HG02610 (cell line): ENCODE measurements at regions not wholly inside any gene's neighbourhood (a gene's known extent, or its start where the extent isn't known, plus 50 kb on each side); places are given as distances from the start of the nearest gene placed in this dataset.

Source experiments
- ATAC-seq: cut with Tn5 transposase; IDR thresholded peaks from one replicate; pipeline ENCODE4 v1.9.1; 2021; ENCODE audit warnings: mild to moderate bottlenecking, moderate library complexity; ENCODE audit not compliant: unreplicated experiment

- ATAC-seq = no peak
Observed at GRCh38 chr7:35508623-35509400, 186.1 kb downstream of the HERPUD2 start.

DNA sequence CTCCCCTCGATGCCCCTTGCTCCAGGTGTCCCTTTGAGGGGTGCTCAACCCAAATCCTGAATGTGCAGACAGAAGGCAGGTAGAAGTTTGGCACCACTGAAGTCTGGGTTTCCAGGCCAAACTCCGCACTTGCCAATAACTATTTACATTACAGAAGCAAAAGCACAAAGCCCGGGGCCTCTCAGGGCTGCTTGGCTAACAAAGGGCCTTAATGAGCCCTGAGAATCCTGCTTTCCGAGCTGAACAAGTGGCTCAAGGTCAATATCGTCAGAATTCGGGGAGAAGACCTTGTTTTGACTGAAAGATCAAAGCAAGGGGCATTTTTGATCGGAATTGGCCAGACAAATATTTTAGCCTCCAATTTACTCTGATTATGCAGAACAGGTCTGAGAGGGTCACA is 189.9 kb downstream of the HERPUD2 start:
- ATAC-seq = no peak

DNA sequence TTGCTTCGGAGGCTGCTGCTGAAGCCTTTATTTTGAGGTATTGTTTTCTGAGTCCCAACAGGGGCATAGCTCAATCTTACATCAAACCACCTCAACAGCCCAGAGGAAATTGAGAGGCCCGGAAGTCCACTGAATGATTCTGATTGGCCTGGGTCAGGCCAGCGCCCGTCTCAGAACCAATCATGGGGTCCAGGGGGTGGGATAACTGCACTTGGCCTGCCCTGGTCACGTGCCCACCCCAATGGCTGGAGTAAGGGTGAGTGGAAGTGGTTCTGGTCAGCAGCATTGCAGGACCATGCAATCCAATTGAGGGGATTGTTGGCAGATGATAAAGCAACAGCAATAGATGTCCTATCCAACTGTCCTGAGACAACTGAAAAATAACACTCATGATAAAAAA is 190.6 kb downstream of the HERPUD2 start:
- ATAC-seq = no peak

DNA sequence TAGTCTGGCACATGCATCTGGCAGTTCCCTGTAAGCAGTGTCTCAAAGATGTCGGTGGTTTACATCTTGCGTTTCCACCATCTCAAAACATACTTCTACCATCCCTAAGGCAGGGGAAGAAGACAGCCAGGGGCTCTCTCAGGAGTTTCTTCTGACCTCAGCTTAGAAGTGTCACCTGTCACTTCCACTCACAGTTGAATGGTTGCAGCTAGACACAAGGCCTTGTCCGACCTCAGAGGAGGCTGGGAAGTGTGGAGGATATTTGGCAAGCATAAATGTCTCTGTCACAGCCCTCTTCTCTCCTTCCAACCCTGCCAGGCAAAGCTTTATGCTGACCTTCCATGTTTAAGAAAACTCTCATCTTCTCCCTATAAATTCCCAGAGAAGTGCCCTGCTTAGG is 193.3 kb downstream of the HERPUD2 start:
- no peak for ATAC-seq

DNA sequence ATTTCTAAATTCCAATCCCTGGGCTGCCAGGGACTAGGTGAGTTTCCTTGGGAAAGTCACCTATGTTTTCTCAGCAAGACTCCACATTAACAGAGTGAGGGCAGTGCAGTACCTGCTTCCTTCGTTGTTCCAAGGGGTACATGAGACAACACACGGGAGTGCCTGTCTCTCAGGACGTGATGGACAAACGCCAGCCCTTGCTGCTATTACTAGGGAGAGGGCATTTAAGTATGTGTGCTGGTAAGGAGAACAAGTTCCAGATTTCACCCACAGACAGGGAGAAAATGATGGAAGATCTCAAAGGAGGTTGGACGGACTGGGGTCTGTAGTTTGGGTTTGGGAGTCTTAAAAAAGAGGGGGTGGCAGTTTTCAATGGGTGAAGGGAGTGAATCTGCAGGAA is 195.7 kb downstream of the HERPUD2 start:
- no peak for ATAC-seq

- ATAC-seq = no peak
Observed at GRCh38 chr7:35498416-35498815, 196.5 kb downstream of the HERPUD2 start.

- no peak for ATAC-seq
Observed at GRCh38 chr7:35495844-35496243, 199.1 kb downstream of the HERPUD2 start.

DNA sequence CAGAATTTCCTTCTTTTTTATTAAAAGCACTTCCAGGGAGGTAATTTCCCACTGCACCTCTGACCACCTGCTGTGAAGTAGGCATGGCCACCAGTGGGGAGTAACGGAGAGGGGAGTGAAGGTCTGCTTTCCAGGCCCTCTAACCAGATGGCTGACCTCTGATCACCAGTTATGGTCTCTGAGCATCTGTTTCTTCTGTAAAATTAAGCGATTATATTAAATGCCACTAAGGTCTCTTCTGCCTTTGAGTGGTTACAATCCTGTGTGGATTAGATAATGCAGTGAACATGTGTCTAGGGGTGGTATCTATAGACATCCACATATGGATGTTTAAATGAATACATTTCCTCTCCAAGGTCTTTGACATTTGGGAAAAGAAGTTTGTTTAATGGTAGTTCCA is 199.6 kb downstream of the HERPUD2 start:
- ATAC-seq = no peak

DNA sequence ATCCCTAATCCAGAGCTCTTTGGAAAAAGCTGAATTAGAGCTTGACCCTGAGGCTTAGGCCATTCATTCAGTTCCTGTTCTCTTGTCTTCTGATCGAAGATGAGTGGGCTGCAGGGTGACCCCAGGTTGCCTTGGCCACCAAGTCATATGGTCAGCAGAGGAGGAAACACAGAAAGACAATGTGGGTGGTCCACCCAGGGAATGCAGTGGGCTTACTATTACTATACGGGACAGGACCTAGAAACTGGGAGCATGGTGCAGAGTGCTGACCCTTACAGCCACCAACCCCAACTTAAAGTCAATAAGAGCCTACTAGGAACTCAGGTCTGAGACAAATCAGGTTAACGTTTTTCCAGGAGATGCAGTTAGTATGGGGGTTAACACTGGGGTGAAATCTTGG is 200.5 kb downstream of the HERPUD2 start:
- ATAC-seq = no peak

DNA sequence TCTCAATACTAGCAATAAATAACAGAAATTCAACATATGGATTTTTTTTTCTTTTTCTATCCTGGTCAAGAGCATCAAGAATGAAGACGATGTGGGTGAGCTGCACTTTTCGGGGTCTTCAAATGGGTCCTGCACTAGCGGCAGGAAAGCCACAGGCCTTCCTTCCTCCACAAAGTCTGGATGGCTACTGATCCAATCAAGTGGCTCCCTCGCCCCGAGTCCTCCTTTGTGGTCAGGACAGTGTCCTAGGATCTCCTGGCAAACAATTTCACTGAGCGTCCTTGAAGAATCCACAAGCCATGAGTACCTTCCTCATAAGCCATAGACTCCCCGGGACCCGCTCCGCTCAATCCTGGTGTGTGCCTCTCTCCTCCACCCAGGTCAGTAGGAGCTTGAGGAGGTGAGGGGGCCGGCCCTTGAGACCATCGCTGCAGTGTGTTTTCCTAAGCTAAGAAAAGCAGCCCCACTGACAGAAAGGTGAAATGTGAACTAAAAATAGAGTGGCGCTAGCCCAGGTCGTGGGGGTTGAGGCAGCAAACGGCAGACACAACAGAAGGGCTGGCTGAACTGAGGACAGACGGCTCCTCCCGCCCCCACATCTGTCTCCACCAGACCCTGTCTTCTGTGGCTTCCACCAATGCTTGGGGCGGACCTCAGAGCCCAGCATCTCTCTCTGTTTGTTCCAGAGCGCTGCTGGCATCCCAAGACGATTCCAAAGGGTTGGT is 202.3 kb downstream of the HERPUD2 start:
- no peak for ATAC-seq

DNA sequence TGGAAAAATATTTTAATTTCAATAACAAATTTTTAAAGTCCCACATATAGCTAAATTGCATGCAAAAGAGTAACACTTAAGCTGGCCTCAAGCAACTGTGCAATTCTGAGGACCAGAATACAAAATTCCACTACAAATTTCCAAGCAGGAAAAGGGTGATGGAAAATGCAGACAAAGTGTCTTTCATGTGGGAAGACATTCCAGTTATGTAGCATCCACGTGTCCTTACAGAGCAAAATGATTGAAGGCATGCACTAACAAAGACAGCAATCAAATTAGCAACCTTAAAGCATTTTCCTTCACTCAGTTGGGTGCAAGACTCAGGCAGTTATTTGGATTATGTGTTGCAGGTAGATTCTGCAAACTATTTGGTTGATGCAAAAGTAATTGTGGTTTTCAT is 203.7 kb downstream of the HERPUD2 start:
- ATAC-seq = no peak

DNA sequence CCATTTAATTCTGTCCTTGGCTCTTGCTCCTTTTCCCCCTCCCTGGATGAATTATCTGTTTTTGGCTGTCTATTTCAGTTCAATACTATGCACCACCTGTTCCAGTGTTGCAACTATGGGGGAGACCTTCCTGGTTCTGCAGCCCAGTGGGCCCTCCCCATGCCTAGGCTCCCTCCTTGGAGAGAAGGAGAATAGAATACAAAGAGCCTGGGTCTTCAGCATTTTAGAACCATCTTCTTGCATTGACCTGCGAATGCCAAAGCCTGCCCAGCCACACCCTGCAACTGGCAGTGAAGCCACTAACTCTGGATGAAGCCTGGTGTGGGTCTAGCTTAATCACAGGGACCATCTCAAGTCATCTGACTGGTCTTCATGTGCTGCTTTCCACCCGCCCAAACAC is 207.1 kb downstream of the HERPUD2 start:
- no peak for ATAC-seq

GRCh38 chr7:35487402-35487801 is 207.5 kb downstream of the HERPUD2 start:
- no peak for ATAC-seq

DNA sequence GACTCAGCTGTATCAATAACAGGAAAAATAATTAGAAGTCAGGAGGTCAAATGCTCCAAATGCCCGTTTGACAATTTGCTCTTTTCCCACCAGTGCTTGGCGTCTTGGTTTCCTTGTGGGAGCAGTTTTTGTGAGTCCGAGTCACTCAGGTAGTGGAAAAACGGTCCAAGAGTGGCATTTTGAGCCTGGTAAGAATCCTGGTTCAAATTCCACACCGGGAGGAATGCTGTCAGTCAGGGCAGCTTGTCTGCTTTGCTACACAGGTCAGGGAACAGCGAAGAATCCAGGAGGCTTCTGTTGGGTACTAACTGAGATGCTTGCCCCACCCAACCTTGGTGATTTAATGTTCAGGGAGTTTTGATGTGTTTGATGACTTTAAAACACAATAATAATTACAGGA is 209.5 kb downstream of the HERPUD2 start:
- no peak for ATAC-seq

- no peak for ATAC-seq
Observed at GRCh38 chr7:35483568-35483967, 211.4 kb downstream of the HERPUD2 start.

- ATAC-seq = no peak
Observed at GRCh38 chr7:35482231-35482630, 212.7 kb downstream of the HERPUD2 start.

DNA sequence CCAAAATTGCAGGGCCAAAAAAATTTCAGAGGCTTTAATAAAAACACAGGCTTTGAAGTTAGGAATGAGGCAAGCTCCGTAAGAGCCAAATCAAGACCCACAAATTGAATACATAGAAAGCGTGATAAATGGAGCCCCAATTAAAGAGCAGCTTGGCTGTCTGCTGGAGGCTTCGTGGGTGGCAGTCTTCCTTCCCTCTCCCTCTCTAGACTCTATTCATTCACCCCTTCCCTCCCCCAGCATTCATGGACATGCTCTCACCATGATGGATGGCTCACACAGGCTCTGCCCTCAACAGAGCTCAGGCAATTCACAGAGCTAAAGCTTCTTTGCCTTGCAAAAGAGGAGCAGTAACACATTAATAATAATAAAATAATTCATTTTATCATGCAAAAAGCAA is 214.1 kb downstream of the HERPUD2 start:
- no peak for ATAC-seq

DNA sequence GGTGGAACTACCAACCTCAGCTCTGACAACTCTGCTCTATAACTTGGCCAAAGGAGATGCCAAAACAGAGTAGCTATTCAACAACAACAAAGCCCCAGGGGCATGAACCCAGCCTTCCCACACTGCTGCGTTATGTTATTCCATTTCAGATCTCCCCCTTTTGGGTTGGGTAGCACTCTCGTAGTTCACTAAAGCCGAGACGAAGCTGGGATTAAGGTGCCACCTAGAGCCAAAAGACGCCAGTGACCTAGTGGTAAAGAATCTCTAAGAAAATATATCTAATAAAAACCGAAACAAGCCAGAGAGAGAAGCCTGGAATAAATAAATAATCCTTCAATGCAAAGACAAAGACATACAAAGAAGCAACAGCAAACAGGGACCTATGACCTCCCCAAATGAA is 217.3 kb downstream of the HERPUD2 start:
- ATAC-seq = no peak

DNA sequence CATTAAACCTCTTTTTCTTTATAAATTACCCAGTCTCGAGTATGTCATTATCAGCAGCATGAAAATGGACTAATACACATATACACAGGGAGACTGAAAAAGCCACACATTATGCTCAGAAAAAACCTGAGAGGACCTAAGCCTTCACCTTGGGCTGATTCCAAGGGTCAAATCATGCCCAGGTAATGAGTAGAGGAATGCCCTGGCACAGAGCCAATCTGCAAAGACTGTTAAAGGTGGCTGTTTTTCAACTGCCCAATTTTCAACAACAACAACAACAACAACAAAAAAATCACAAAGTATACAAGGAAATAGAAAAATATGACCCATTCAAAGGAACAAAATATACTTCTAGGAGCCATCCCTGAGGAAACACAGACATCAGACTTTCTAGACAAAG is 220.2 kb upstream of the TBX20 start:
- no peak for ATAC-seq

DNA sequence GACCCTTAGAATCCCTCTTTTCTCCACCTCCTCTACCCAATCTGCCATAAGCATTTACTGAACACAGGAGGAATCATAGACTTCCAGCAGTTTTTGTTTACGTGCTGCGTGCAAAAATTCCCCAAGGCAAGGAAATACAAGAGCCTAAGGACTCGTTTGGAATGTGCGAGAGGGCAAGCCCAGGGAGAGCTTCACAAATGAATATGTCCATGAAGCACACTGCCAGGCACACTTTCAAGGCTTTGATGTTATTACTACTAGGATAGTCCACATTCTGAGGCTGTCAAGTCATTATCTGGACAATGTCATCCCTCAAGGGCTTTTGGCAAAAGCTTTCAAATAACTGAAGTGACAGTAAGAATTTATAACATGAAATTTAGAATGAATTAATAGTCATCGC is 214.7 kb upstream of the TBX20 start:
- no peak for ATAC-seq

DNA sequence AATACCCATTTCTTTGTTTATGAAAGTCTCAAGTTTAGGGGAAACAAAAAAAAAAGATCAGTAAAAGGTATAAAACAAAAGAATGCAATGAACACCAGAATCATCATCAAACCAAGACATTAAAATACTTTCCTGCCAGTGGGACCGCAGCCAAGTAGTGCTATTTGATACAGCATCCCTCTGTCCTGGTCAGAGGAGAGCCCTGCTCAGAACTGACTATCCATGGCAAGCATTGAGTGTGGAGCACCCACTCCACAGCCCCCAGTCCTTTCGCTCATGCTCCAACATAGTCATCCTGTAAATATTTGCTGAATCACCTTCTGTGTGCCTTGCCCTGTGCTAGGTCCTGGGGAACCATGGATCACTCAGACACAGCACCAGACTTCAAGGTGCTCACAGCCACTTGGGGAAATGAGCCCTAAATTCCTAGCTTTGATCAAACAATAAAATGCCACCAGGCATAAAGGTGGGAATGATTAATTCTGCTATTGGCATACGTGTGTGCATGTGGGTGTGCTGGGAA is 213.6 kb upstream of the TBX20 start:
- no peak for ATAC-seq

DNA sequence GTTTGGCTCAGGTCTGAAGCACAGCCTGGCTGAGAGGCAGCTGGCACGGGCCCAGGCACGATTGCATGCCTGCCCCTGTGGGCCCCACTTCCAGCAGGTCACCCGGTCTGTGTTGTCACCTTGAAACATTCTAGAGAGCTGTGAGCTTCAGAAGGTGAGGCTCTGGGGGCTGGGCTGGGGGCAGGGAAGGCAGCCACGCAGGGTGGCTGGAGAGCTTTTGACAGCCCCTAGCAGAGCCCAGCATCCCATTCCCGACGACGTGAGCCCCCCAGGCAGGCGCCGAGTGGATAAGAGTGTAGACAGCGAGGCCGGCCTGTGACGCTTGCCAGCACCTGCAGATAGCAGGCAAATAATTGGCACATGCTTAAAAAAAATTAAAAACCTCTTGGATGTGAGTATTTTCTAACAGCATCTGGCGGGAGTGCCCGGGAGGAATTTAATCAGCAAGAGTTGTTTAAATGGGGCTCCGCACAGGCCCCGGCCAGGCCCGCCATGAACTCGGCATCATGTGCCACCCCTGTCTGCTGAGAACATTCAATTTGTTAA is 212.0 kb upstream of the TBX20 start:
- no peak for ATAC-seq
